Adrenal gland (tissue), 9 donors: ENCODE measurements at regions not wholly inside any gene's neighbourhood (a gene's known extent, or its start where the extent isn't known, plus 50 kb on each side); places are given as distances from the start of the nearest gene placed in this dataset.

Source experiments
- DNase-seq, 7 donors: peaks; one replicate each; pipeline ENCODE4 v3.0.0-alpha.2; 2019 to 2020
- H3K27ac ChIP-seq, 5 donors: fragments of 200-600 bp; sonication (generic) in 4 of 5; 1 replicate in 3 of 5; 2 replicates in 2 of 5; pipeline versions ENCODE4 v1.5.1 to v1.8.0; 2016 to 2020; ENCODE audit warnings: mild to moderate bottlenecking in 1 of 5
- H3K27me3 ChIP-seq: fragments of 200-600 bp; 2 replicates; pipeline ENCODE4 v1.8.0; 2021
- H3K36me3 ChIP-seq, 2 donors: fragments of 200-600 bp; replicated peaks in 1 of 2; 1 replicate in 1 of 2; 2 replicates in 1 of 2; pipeline versions ENCODE4 v1.5.1 to v1.8.0; 2018 to 2022
- H3K4me1 ChIP-seq, 2 donors: fragments of 200-600 bp; replicated peaks in 1 of 2; 1 replicate in 1 of 2; 2 replicates in 1 of 2; pipeline versions ENCODE4 v1.5.1 to v1.8.0; 2018 to 2021
- H3K4me3 ChIP-seq, 4 donors: fragments of 200-600 bp; sonication (generic) in 3 of 4; one replicate each; pipeline ENCODE4 v1.5.1; 2016 to 2018
- H3K9me3 ChIP-seq, 3 donors: fragments of 200-600 bp; sonication (generic) in 1 of 3; replicated peaks in 1 of 3; 1 replicate in 2 of 3; 2 replicates in 1 of 3; pipeline versions ENCODE4 v1.5.1 to v1.8.0; 2016 to 2021
- CTCF ChIP-seq, 6 experiments: fragments of 450-650 bp in 4 of 6; fragments of 200-600 bp in 2 of 6; sonication (generic) in 1 of 6; IDR thresholded peaks; 1 replicate in 5 of 6; 2 replicates in 1 of 6; pipeline versions ENCODE4 v1.5.1 to v1.8.0; 2016 to 2021; ENCODE audit warnings: antibody characterized with exemption in 6 of 6, mild to moderate bottlenecking in 2 of 6, moderate library complexity in 1 of 6
- POLR2A ChIP-seq, 2 donors: fragments of 450-650 bp; IDR thresholded peaks; one replicate each; pipeline ENCODE4 v1.6.1; 2017; ENCODE audit warnings: antibody characterized with exemption in 2 of 2, mild to moderate bottlenecking in 2 of 2, moderate library complexity in 1 of 2
- WGBS, 4 donors: extraction: QIAGEN DNeasy Blood & Tissue Kit in 2 of 4; methylation state at CpG; one replicate each; pipeline versions ENCODE4 v1.1.5 to v1.1.7; 2013 to 2017; 5-methylcytosine and 5-hydroxymethylcytosine counted together
- intact Hi-C, 2 donors: fragments of 100-400 bp; cut with DNase I; formaldehyde crosslinking; loops; one replicate each; pipeline versions ENCODE4 v1.14.1 to v1.15.0; 2022 to 2023
- donor health status: healthy with polysubstance abuse.
- donor health status: Bipolar disorder and iron deficiency.
- donor health status: DM: yes; HTN: yes; CAD: no.
- donor health status: DM: no; HTN: no; CAD: no.
- donor health status: DM: no; HTN: no; CAD: no.

GRCh38 chr16:73418051-73418450, 370.1 kb upstream of the ZFHX3 start:
- Histone ChIP-seq H3K4me1 (peaks cover 0 to 12% of the 10 kb centered on the region in 2 donors), H3K27ac (no peak overlapping the region), H3K9me3 (no peaks in the 10 kb centered on the region), H3K4me3 (no peak overlapping the region), H3K36me3 (no peaks in the 10 kb centered on the region), H3K27me3 (no peaks in the 10 kb centered on the region)
- DNase-seq = no peak
- intact Hi-C loops = no loop called here
- 86 to 89% (median 88%) methylated on average over 8 of the region's 8 CpGs for WGBS, 4 donors
- no peak for TF ChIP-seq POLR2A (IDR thresholded peaks at IDR 0.05)
- no peak for TF ChIP-seq CTCF (IDR thresholded peaks at IDR 0.05)

GRCh38 chr16:73415286-73415685, 367.4 kb upstream of the ZFHX3 start:
- H3K9me3 ChIP-seq = no peaks in the 10 kb centered on the region
- intact Hi-C loops = no loop called here
- 37 to 50% (median 45%) methylated on average over 1 of the region's 1 CpG for WGBS, 4 donors
- DNase-seq = no peak
- peaks cover 0 to under 1% of the 10 kb centered on the region in 2 donors for H3K4me1 ChIP-seq
- H3K4me3 ChIP-seq = no peak overlapping the region
- H3K36me3 ChIP-seq = no peaks in the 10 kb centered on the region
- TF ChIP-seq CTCF (IDR thresholded peaks at IDR 0.05) (no peak), POLR2A (IDR thresholded peaks at IDR 0.05) (no peak)
- no peaks in the 10 kb centered on the region for H3K27me3 ChIP-seq
- H3K27ac ChIP-seq = no peak overlapping the region

GRCh38 chr16:73414638-73415037, 366.7 kb upstream of the ZFHX3 start:
- H3K27ac ChIP-seq = no peak overlapping the region
- no peak for TF ChIP-seq CTCF (IDR thresholded peaks at IDR 0.05)
- TF ChIP-seq POLR2A (IDR thresholded peaks at IDR 0.05) = no peak
- no peaks in the 10 kb centered on the region for H3K36me3 ChIP-seq
- H3K4me1 ChIP-seq = no peaks in the 10 kb centered on the region
- no peak for DNase-seq
- WGBS, 4 donors = 77 to 86% (median 78%) methylated on average over 5 of the region's 5 CpGs
- H3K4me3 ChIP-seq = no peak overlapping the region
- no peaks in the 10 kb centered on the region for H3K27me3 ChIP-seq
- no peaks in the 10 kb centered on the region for H3K9me3 ChIP-seq
- intact Hi-C loops = no loop called here

- no peaks in the 10 kb centered on the region for H3K4me1 ChIP-seq
- intact Hi-C loops = no loop called here
- H3K9me3 ChIP-seq = no peaks in the 10 kb centered on the region
Measured at GRCh38 chr16:73413830-73414190, 365.9 kb upstream of the ZFHX3 start.

More at GRCh38 chr16:73413830-73414190, 365.9 kb upstream of the ZFHX3 start:
- WGBS, 4 donors = 88 to 97% (median 94%) methylated on average over 1 of the region's 1 CpG
- Histone ChIP-seq H3K27ac (no peak overlapping the region), H3K27me3 (no peaks in the 10 kb centered on the region), H3K36me3 (no peaks in the 10 kb centered on the region), H3K4me3 (no peak overlapping the region)
- no peak for TF ChIP-seq POLR2A (IDR thresholded peaks at IDR 0.05)
- TF ChIP-seq CTCF (IDR thresholded peaks at IDR 0.05) = no peak
- no peak for DNase-seq
